ENCODE measurements at regions not wholly inside any gene's neighbourhood (a gene's known extent, or its start where the extent isn't known, plus 50 kb on each side); places are given as distances from the start of the nearest gene placed in this dataset.

GRCh38 chr16:18055411-18055916 is 281.1 kb downstream of the NPIPA8 start:
- no peaks in the 10 kb centered on the region for H3K9me3 ChIP-seq (ENCODE audit: control insufficient read depth, low read length)
- H3K4me1 ChIP-seq (ENCODE audit: control insufficient read depth, insufficient read depth, low read length, poor library complexity, severe bottlenecking): no peaks in the 10 kb centered on the region
- WGBS, 2 experiments (ENCODE audit: insufficient coverage in 2 of 2): 87 to 91% methylated on average over 2 of the region's 4 CpGs

GRCh38 chr16:18050777-18051176 is 285.8 kb downstream of the NPIPA8 start:
- H3K27ac ChIP-seq (ENCODE audit: low read depth, low read length, severe bottlenecking): no peak overlapping the region
- H3K9me3 ChIP-seq (ENCODE audit: control insufficient read depth, low read length): no peaks in the 10 kb centered on the region
- H3K4me1 ChIP-seq (ENCODE audit: control insufficient read depth, insufficient read depth, low read length, poor library complexity, severe bottlenecking): no peaks in the 10 kb centered on the region
- 95 to 100% methylated on average over 5 to 6 of the region's 6 CpGs for WGBS, 2 experiments (ENCODE audit: insufficient coverage in 2 of 2)
- no peaks in the 10 kb centered on the region for H3K36me3 ChIP-seq (ENCODE audit: control insufficient read depth, insufficient read depth, low read length)
- no peak overlapping the region for H3K4me3 ChIP-seq (ENCODE audit: extremely low read depth, insufficient read depth, low read length, poor library complexity, severe bottlenecking)

More at GRCh38 chr16:18055411-18055916, 281.1 kb downstream of the NPIPA8 start:
- H3K4me3 ChIP-seq (ENCODE audit: extremely low read depth, insufficient read depth, low read length, poor library complexity, severe bottlenecking): no peak overlapping the region
- H3K27ac ChIP-seq (ENCODE audit: low read depth, low read length, severe bottlenecking): no peak overlapping the region
- no peaks in the 10 kb centered on the region for H3K36me3 ChIP-seq (ENCODE audit: control insufficient read depth, insufficient read depth, low read length)

GRCh38 chr16:18050234-18050633 is 286.3 kb downstream of the NPIPA8 start:
- H3K36me3 ChIP-seq (ENCODE audit: control insufficient read depth, insufficient read depth, low read length): no peaks in the 10 kb centered on the region
- H3K4me1 ChIP-seq (ENCODE audit: control insufficient read depth, insufficient read depth, low read length, poor library complexity, severe bottlenecking): no peaks in the 10 kb centered on the region
- no peak overlapping the region for H3K27ac ChIP-seq (ENCODE audit: low read depth, low read length, severe bottlenecking)
- no peak overlapping the region for H3K4me3 ChIP-seq (ENCODE audit: extremely low read depth, insufficient read depth, low read length, poor library complexity, severe bottlenecking)
- no peaks in the 10 kb centered on the region for H3K9me3 ChIP-seq (ENCODE audit: control insufficient read depth, low read length)
- WGBS, 2 experiments (ENCODE audit: insufficient coverage in 2 of 2): 95 to 98% methylated on average over 4 to 5 of the region's 7 CpGs

- H3K4me3 ChIP-seq (ENCODE audit: extremely low read depth, insufficient read depth, low read length, poor library complexity, severe bottlenecking): no peak overlapping the region
- H3K27ac ChIP-seq (ENCODE audit: low read depth, low read length, severe bottlenecking): no peak overlapping the region
- H3K4me1 ChIP-seq (ENCODE audit: control insufficient read depth, insufficient read depth, low read length, poor library complexity, severe bottlenecking): no peaks in the 10 kb centered on the region
- no peaks in the 10 kb centered on the region for H3K9me3 ChIP-seq (ENCODE audit: control insufficient read depth, low read length)
- H3K36me3 ChIP-seq (ENCODE audit: control insufficient read depth, insufficient read depth, low read length): no peaks in the 10 kb centered on the region
- 83% methylated on average over 3 of the region's 6 CpGs for WGBS, 2 experiments (ENCODE audit: insufficient coverage in 2 of 2)
These were observed 286.9 kb downstream of the NPIPA8 start for GRCh38 chr16:18049547-18050133.

GRCh38 chr16:18048853-18049546 is 287.5 kb downstream of the NPIPA8 start:
- no peak overlapping the region for H3K27ac ChIP-seq (ENCODE audit: low read depth, low read length, severe bottlenecking)
- no peaks in the 10 kb centered on the region for H3K36me3 ChIP-seq (ENCODE audit: control insufficient read depth, insufficient read depth, low read length)
- no peaks in the 10 kb centered on the region for H3K9me3 ChIP-seq (ENCODE audit: control insufficient read depth, low read length)
- no peaks in the 10 kb centered on the region for H3K4me1 ChIP-seq (ENCODE audit: control insufficient read depth, insufficient read depth, low read length, poor library complexity, severe bottlenecking)
- WGBS, 2 experiments (ENCODE audit: insufficient coverage in 2 of 2): 80 to 98% methylated on average over 4 of the region's 4 CpGs
- H3K4me3 ChIP-seq (ENCODE audit: extremely low read depth, insufficient read depth, low read length, poor library complexity, severe bottlenecking): no peak overlapping the region

- WGBS, 2 experiments (ENCODE audit: insufficient coverage in 2 of 2): no CpG with 5 or more reads among the region's 6 CpGs
These were observed 288.8 kb downstream of the NPIPA8 start for GRCh38 chr16:18047761-18048160.

GRCh38 chr16:18045356-18045755 is 291.2 kb downstream of the NPIPA8 start:
- Histone ChIP-seq H3K36me3 (ENCODE audit: control insufficient read depth, insufficient read depth, low read length) (no peaks in the 10 kb centered on the region), H3K4me3 (ENCODE audit: extremely low read depth, insufficient read depth, low read length, poor library complexity, severe bottlenecking) (no peak overlapping the region), H3K9me3 (ENCODE audit: control insufficient read depth, low read length) (no peaks in the 10 kb centered on the region), H3K4me1 (ENCODE audit: control insufficient read depth, insufficient read depth, low read length, poor library complexity, severe bottlenecking) (no peaks in the 10 kb centered on the region), H3K27ac (ENCODE audit: low read depth, low read length, severe bottlenecking) (no peak overlapping the region)
- 67 to 73% methylated on average over 1 to 2 of the region's 6 CpGs for WGBS, 2 experiments (ENCODE audit: insufficient coverage in 2 of 2)

More at GRCh38 chr16:18047761-18048160, 288.8 kb downstream of the NPIPA8 start:
- Histone ChIP-seq H3K4me3 (ENCODE audit: extremely low read depth, insufficient read depth, low read length, poor library complexity, severe bottlenecking) (no peak overlapping the region), H3K9me3 (ENCODE audit: control insufficient read depth, low read length) (no peaks in the 10 kb centered on the region), H3K27ac (ENCODE audit: low read depth, low read length, severe bottlenecking) (no peak overlapping the region), H3K36me3 (ENCODE audit: control insufficient read depth, insufficient read depth, low read length) (no peaks in the 10 kb centered on the region), H3K4me1 (ENCODE audit: control insufficient read depth, insufficient read depth, low read length, poor library complexity, severe bottlenecking) (no peaks in the 10 kb centered on the region)

- no peak overlapping the region for H3K27ac ChIP-seq (ENCODE audit: low read depth, low read length, severe bottlenecking)
- 57 to 79% methylated on average over 1 to 5 of the region's 8 CpGs for whole genome bisulfite sequencing, 2 experiments (ENCODE audit: insufficient coverage in 2 of 2)
These were observed 294.4 kb downstream of the NPIPA8 start for GRCh38 chr16:18041864-18042834.

GRCh38 chr16:18039931-18040330 is 296.6 kb downstream of the NPIPA8 start:
- no CpG with 5 or more reads among the region's 3 CpGs for WGBS, 2 experiments (ENCODE audit: insufficient coverage in 2 of 2)
- H3K27ac ChIP-seq (ENCODE audit: low read depth, low read length, severe bottlenecking): no peak overlapping the region

More at GRCh38 chr16:18041864-18042834, 294.4 kb downstream of the NPIPA8 start:
- no peaks in the 10 kb centered on the region for H3K36me3 ChIP-seq (ENCODE audit: control insufficient read depth, insufficient read depth, low read length)
- H3K4me1 ChIP-seq (ENCODE audit: control insufficient read depth, insufficient read depth, low read length, poor library complexity, severe bottlenecking): no peaks in the 10 kb centered on the region
- no peaks in the 10 kb centered on the region for H3K9me3 ChIP-seq (ENCODE audit: control insufficient read depth, low read length)
- no peak overlapping the region for H3K4me3 ChIP-seq (ENCODE audit: extremely low read depth, insufficient read depth, low read length, poor library complexity, severe bottlenecking)

GRCh38 chr16:18037051-18037450 is 299.5 kb downstream of the NPIPA8 start:
- Histone ChIP-seq H3K36me3 (ENCODE audit: control insufficient read depth, insufficient read depth, low read length) (no peaks in the 10 kb centered on the region), H3K9me3 (ENCODE audit: control insufficient read depth, low read length) (no peaks in the 10 kb centered on the region), H3K4me3 (ENCODE audit: extremely low read depth, insufficient read depth, low read length, poor library complexity, severe bottlenecking) (no peak overlapping the region), H3K4me1 (ENCODE audit: control insufficient read depth, insufficient read depth, low read length, poor library complexity, severe bottlenecking) (no peaks in the 10 kb centered on the region), H3K27ac (ENCODE audit: low read depth, low read length, severe bottlenecking) (no peak overlapping the region)
- 92 to 100% methylated on average over 1 of the region's 1 CpG for WGBS, 2 experiments (ENCODE audit: insufficient coverage in 2 of 2)

More at GRCh38 chr16:18039931-18040330, 296.6 kb downstream of the NPIPA8 start:
- Histone ChIP-seq H3K4me1 (ENCODE audit: control insufficient read depth, insufficient read depth, low read length, poor library complexity, severe bottlenecking) (no peaks in the 10 kb centered on the region), H3K36me3 (ENCODE audit: control insufficient read depth, insufficient read depth, low read length) (no peaks in the 10 kb centered on the region), H3K4me3 (ENCODE audit: extremely low read depth, insufficient read depth, low read length, poor library complexity, severe bottlenecking) (no peak overlapping the region), H3K9me3 (ENCODE audit: control insufficient read depth, low read length) (no peaks in the 10 kb centered on the region)

All from mesodermal cell (in vitro differentiated cells).